IPS-18c (cell line): ENCODE measurements at regions not wholly inside any gene's neighbourhood (a gene's known extent, or its start where the extent isn't known, plus 50 kb on each side); places are given as distances from the start of the nearest gene placed in this dataset.

Experiments used
- H3K4me3 ChIP-seq: 2 replicates; pipeline ENCODE4 v1.7.0; 2013; ENCODE audit warnings: low read depth, mild to moderate bottlenecking, low read length, moderate library complexity; ENCODE audit not compliant: insufficient read depth
- H3K9me3 ChIP-seq: one replicate; pipeline ENCODE4 v1.6.1; 2013; ENCODE audit warnings: mild to moderate bottlenecking, low read length, moderate library complexity; ENCODE audit not compliant: control insufficient read depth, insufficient read depth

DNA sequence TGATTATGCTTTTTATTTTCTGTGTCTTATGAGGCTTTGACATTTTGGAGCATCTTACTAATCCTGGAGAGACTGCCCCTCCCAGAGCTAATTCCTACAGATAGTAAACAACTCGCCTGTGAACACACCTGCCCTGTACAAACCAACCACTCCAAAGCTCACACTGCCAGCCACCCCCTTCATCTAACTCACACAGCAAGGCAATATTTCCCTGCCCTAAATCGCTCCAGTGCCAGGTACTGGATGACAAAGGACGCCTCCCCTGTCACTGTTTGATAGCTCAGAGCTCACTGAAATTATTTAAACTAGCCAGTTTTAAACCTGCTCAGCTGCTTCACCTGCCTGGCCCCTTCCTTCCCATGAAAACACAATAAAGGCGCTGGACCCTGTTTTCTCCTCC is 535.1 kb upstream of the CELF2 start:
- Histone ChIP-seq H3K9me3 (no peaks in the 10 kb centered on the region), H3K4me3 (no peak overlapping the region)

DNA sequence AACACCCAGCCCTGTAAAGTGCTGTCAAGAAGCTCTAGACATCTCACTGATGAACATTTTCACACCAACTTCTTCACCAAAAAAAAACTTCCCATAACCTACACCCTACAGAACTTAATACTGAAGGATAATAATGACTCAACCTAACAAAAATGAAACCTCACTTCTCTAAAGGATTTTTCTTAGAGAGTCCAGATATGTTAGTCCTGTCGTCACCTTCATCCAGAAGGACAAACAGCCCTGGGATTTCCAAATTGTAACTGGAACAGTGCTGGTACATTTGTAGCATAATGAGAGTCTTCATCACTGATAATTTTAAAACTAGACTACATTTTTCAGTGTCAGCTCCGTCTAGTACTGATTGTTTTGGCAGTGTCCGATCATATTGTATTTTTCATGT is 528.6 kb upstream of the CELF2 start:
- Histone ChIP-seq H3K4me3 (no peak overlapping the region), H3K9me3 (no peaks in the 10 kb centered on the region)

DNA sequence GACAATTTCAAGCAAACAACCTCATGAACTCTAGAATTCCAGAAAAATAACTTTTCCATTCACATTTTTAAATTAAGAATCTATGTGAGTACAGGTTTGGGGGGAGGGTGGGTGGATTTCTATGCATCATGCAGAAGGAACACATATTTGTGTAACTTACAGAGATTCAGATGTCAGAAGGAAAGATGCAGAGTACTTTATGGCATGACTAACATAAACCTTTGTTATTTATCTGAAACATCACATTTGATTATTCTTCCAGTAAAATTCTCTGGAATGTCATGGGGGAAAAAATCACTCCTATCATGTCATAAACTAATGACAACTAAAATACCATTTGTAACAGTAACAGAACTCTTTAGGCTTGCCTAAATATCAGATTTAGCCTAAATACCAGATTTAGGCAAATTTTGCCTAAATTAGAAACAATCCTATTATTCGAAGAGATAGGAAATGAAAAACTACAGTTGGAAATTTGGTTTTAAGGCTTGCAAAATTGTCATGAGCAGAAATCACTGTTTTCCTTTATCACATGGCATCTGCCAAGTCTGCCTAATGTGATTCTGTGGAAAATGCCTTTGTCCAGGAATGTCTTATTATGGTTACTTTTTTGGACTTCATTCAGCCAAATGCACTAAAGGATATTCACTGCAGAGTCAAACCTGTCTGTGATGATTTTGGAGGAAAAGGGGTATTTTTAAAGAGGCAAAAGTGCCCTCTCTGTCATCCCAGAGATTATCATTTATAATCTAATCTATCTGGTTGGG is 527.7 kb upstream of the CELF2 start:
- Histone ChIP-seq H3K4me3 (no peak overlapping the region), H3K9me3 (no peaks in the 10 kb centered on the region)

- Histone ChIP-seq H3K9me3 (no peaks in the 10 kb centered on the region), H3K4me3 (no peak overlapping the region)
These were observed 527.1 kb upstream of the CELF2 start for GRCh38 chr10:10490581-10490980.

DNA sequence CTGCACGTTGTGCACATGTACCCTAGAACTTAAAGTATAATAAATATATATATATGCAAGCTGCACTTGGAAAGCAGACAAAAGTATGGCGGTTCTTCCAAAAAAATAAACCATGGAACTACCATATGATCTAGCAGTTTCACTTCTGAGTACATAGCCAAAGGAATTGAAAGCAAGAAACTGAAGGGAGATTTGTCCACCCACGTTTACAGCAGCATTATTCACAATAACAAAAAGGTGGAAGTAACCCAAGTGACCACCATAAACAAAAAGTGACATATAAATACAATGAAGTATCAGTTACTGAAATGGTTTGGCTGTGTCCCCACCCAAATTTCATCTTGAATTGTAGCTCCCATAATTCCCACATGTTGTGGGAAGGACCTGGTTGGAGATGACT is 525.3 kb upstream of the CELF2 start:
- Histone ChIP-seq H3K9me3 (no peaks in the 10 kb centered on the region), H3K4me3 (no peak overlapping the region)

DNA sequence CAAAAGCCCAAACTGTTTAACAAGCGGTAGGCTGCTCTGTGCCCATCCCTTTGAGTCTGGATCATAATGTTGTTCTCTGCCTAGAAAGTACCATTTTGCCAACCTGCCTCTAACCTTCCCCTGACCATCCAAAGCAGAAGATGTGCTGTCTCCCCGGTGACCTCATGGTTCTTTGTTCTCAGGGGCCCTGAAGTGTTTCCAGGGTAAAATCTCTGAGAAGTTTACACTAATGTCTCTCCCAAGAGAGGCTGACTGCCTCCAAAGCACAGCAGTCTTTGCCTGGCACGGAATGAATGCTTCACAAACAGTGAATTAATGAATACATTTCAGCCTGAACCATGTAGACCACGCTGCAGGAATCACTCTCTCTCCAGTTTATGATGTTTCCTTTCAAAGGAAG is 523.8 kb upstream of the CELF2 start:
- Histone ChIP-seq H3K4me3 (no peak overlapping the region), H3K9me3 (no peaks in the 10 kb centered on the region)

DNA sequence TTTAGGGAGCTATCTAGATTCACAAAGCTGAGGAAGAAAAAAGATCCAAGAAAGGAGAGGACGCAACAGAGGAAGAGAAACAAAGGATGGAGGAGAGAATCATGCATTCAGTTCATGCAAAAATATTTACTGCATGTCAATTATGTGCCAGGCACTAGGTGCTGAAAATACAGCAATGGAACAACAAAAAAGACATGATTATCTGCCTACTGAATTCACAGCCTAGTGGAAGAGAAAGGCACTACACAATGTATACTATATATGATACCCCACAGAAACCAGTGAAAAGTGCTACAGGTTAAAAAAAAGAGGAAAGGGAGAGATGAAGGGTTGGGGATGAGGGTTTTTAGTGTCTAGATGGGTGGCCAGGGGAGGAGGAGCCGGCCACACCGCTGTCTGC is 520.4 kb upstream of the CELF2 start:
- Histone ChIP-seq H3K4me3 (no peak overlapping the region), H3K9me3 (no peaks in the 10 kb centered on the region)

DNA sequence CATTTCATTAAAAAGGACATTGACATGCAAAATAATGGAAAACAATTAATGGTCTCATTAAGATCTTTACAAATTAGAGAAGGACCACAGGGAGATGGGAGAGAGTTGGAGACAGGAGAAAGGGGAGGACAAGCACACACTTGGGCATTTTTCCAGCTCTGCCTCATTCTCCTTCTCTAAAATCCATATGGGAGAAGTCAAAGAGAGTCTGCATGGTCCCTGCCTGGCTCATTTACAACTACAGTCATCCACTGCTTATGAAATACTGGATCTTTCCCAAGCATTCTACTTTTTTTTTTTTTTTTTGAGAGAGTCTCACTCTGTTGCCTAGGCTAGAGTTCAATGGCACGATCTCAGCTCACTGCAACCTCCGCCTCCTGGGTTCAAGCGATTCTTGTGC is 518.9 kb upstream of the CELF2 start:
- Histone ChIP-seq H3K9me3 (no peaks in the 10 kb centered on the region), H3K4me3 (no peak overlapping the region)

GRCh38 chr10:10499839-10500238 is 517.8 kb upstream of the CELF2 start:
- Histone ChIP-seq H3K9me3 (no peaks in the 10 kb centered on the region), H3K4me3 (no peak overlapping the region)

DNA sequence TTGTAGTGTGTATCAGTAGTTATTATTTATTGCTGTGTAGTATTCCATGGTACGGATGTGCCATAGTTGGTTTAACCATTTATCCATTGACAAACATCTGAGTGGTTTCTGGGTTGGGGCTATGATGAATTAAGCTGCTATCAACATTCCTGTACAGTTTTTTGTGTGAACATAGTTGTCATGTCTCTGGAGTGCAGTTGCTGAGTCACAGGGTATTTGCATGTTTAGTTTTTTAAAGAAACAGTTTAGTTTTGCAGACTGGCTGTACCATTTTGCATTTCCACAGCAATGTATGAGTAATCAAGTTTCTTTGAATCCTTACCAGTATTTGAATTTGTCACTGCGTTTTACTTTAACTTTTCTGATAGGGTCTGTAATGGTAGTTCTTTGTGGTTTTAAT is 516.7 kb upstream of the CELF2 start:
- Histone ChIP-seq H3K4me3 (no peak overlapping the region), H3K9me3 (no peaks in the 10 kb centered on the region)

- Histone ChIP-seq H3K9me3 (no peaks in the 10 kb centered on the region), H3K4me3 (no peak overlapping the region)
These were observed 513.9 kb upstream of the CELF2 start for GRCh38 chr10:10503772-10504171.

- no peak overlapping the region for H3K4me3 ChIP-seq
These were observed 509.5 kb upstream of the CELF2 start for GRCh38 chr10:10508211-10508610.

GRCh38 chr10:10510179-10510578 is 507.5 kb upstream of the CELF2 start:
- no peaks in the 10 kb centered on the region for H3K9me3 ChIP-seq
- no peak overlapping the region for H3K4me3 ChIP-seq

More at GRCh38 chr10:10508211-10508610, 509.5 kb upstream of the CELF2 start:
- no peaks in the 10 kb centered on the region for H3K9me3 ChIP-seq

GRCh38 chr10:10513067-10513466 is 504.6 kb upstream of the CELF2 start:
- H3K9me3 ChIP-seq: no peaks in the 10 kb centered on the region
- H3K4me3 ChIP-seq: no peak overlapping the region

DNA sequence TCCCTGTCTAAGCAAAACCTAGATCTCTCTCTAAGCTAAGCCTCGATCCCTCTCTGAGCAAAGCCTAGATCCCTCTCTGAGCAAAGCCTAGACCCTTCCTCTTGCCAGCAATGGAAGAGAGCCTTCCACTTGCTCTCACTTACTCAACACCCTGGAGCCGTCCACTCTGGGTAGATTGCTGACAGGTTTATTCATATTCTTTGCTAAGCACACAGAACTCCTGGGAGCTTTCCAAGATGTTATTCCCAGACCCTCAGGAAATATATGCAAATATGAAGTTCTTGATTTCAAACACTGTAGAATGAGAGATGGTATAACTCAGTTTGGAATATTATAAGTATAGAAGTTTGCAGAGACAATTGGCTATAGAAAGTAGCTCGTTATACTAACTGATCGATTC is 503.8 kb upstream of the CELF2 start:
- no peaks in the 10 kb centered on the region for H3K9me3 ChIP-seq
- no peak overlapping the region for H3K4me3 ChIP-seq

GRCh38 chr10:10514797-10515196 is 502.9 kb upstream of the CELF2 start:
- H3K4me3 ChIP-seq: no peak overlapping the region
- H3K9me3 ChIP-seq: no peaks in the 10 kb centered on the region

GRCh38 chr10:10515479-10516204 is 502.0 kb upstream of the CELF2 start:
- Histone ChIP-seq H3K4me3 (no peak overlapping the region), H3K9me3 (no peaks in the 10 kb centered on the region)

DNA sequence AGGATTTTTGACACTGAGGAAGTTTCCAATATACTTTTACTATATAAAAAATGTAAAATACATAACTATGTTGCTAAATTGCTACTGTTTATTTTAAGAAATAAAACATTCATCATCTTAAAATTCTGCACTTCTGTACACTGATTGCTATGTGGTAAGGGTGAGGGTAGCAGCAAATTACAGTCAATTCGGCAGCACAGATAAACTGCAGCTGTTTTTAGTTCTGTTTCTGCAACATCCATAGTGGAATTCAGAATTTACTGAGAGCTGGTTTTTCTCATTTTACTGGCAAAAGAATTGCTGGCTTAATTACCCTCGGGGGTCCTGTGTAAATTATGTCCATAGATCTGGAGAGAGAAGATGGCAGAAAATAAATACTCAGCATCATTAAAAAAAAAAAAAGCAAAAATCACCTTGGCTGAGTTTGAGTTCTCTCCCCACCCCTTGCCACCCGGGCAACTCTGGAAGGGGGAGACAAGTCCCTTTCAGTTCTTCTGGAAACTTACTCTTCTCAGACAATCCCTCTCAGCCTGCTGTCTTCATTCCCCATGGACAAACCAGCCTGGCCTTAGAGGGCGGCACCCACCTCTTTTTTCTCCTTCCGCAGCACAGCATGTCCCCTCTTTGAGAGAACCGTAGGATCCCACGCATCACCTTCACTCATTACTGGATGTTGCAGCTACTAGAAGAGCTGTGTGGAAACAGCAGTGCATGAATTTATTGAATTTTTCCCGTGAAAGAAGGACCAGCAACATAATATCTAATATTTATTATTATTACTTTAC is 501.1 kb upstream of the CELF2 start:
- Histone ChIP-seq H3K9me3 (no peaks in the 10 kb centered on the region), H3K4me3 (no peak overlapping the region)
